Small intestine (tissue), 7 donors: ENCODE measurements at regions not wholly inside any gene's neighbourhood (a gene's known extent, or its start where the extent isn't known, plus 50 kb on each side); places are given as distances from the start of the nearest gene placed in this dataset.
"Not testable (repeated sequence)": the region's sequence is repeated elsewhere in the genome, so short reads cannot be mapped to it uniquely, and the experiment has no call there.

Experiments
- DNase-seq, 2 donors: peaks; one replicate each; pipeline versions ENCODE4 v3.0.0 to v3.0.0-alpha.2; 2013
- FAIRE-seq: peaks from 2 replicates; lab custom pipeline; 2012; peaks lifted over from hg19 to GRCh38; lab: Jason Lieb, UNC
- H3K27ac ChIP-seq, 3 donors: one replicate each; pipeline ENCODE4 v1.5.1; 2013; ENCODE audit warnings: low read length in 2 of 3, mild to moderate bottlenecking in 2 of 3, control low read depth in 1 of 3, inconsistent platforms in 1 of 3, low read depth in 1 of 3, moderate library complexity in 1 of 3
- H3K27me3 ChIP-seq, 3 donors: one replicate each; pipeline ENCODE4 v1.6.1; 2013; ENCODE audit warnings: low read length in 3 of 3, inconsistent platforms in 1 of 3; ENCODE audit not compliant: control insufficient read depth in 3 of 3, insufficient read depth in 3 of 3
- H3K36me3 ChIP-seq, 3 donors: one replicate each; pipeline ENCODE4 v1.6.1; 2013; ENCODE audit warnings: low read length in 3 of 3, inconsistent platforms in 1 of 3, low read depth in 1 of 3, mild to moderate bottlenecking in 1 of 3, moderate library complexity in 1 of 3; ENCODE audit not compliant: control insufficient read depth in 3 of 3, insufficient read depth in 2 of 3
- H3K4me1 ChIP-seq, 3 donors: one replicate each; pipeline ENCODE4 v1.6.1; 2013; ENCODE audit warnings: low read length in 2 of 3, inconsistent platforms in 1 of 3, low read depth in 1 of 3, mild to moderate bottlenecking in 1 of 3, moderate library complexity in 1 of 3; ENCODE audit not compliant: control insufficient read depth in 3 of 3, insufficient read depth in 2 of 3
- H3K4me3 ChIP-seq, 3 donors: one replicate each; pipeline ENCODE4 v1.5.1; 2013; ENCODE audit warnings: low read length in 3 of 3, control low read depth in 1 of 3, inconsistent platforms in 1 of 3, low read depth in 1 of 3, mild to moderate bottlenecking in 1 of 3, moderate library complexity in 1 of 3
- H3K9me3 ChIP-seq, 2 donors: one replicate each; pipeline ENCODE4 v1.6.1; 2013; ENCODE audit warnings: low read depth in 1 of 2, low read length in 1 of 2; ENCODE audit not compliant: control insufficient read depth in 2 of 2, insufficient read depth in 1 of 2
- WGBS, 3 donors: extraction: QIAGEN DNeasy Blood & Tissue Kit; methylation state at CpG; one replicate each; pipeline ENCODE4 v1.1.7; 2013; 5-methylcytosine and 5-hydroxymethylcytosine counted together
- donor health status: healthy with polysubstance abuse.
- donor health status: control.
- donor health status: control.
- donor health status: Bipolar disorder and iron deficiency.
- donor health status: healthy.

- H3K9me3 ChIP-seq, FAIRE-seq, H3K27me3 ChIP-seq, H3K27ac ChIP-seq, H3K4me3 ChIP-seq, H3K4me1 ChIP-seq, H3K36me3 ChIP-seq, DNase-seq: not testable (repeated sequence)
- WGBS, 3 donors, result 71 to 94% (median 91%) methylated on average over 2 of the region's 2 CpGs
These were observed 374.4 kb upstream of the FRG1 start for GRCh38 chr4:189566271-189566670.

- not testable (repeated sequence) for H3K4me3 ChIP-seq, H3K36me3 ChIP-seq, H3K9me3 ChIP-seq, H3K27ac ChIP-seq, H3K4me1 ChIP-seq, DNase-seq, FAIRE-seq, H3K27me3 ChIP-seq
- WGBS, 3 donors, result 64 to 69% (median 69%) methylated on average over 3 of the region's 3 CpGs
These were observed 373.8 kb upstream of the FRG1 start for GRCh38 chr4:189566900-189567299.

- not testable (repeated sequence) for H3K4me1 ChIP-seq, H3K27ac ChIP-seq, DNase-seq, FAIRE-seq, H3K4me3 ChIP-seq, H3K9me3 ChIP-seq, H3K36me3 ChIP-seq, H3K27me3 ChIP-seq
- 80 to 88% (median 85%) methylated on average over 3 of the region's 3 CpGs for WGBS, 3 donors
These were observed 361.0 kb upstream of the FRG1 start for GRCh38 chr4:189579645-189580044.

DNA sequence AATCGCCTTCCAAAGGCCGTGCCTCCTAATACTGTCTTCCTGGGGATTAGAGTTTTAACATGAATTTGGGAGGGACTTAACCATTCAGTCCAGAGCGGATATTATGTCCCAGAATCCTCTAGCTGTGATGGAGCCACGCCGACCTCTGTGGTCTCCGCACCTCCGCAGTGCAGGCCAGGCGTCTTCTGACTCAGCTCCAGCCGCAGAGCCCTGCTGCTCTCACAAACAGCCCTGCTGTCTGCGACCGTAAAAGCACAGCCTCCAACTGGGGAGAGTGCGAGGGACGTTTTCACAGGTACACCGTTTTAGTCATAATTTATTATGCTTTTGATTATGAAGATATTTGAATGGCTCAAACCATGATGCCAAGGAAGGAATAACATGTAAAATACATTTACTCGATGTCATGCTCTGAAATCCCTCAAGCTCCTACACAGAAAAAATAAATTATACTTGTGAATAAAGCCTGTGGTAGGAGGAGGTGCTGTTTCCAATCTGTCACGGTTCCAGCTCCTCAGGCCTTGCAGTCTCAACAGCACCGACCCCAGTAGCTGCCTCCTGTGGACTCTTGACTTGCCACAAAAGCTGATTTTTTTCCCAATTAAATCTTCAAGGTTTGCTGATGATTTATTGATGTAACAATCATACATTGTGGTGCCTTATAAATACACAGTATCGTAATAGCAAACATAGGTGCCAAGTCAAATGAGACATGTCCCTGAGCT lies 353.6 kb upstream of the FRG1 start:
- 81 to 85% (median 84%) methylated on average over 18 of the region's 18 CpGs for WGBS, 3 donors
- H3K4me3 ChIP-seq, H3K27me3 ChIP-seq, DNase-seq, H3K9me3 ChIP-seq, FAIRE-seq, H3K27ac ChIP-seq, H3K36me3 ChIP-seq, H3K4me1 ChIP-seq: not testable (repeated sequence)

DNA sequence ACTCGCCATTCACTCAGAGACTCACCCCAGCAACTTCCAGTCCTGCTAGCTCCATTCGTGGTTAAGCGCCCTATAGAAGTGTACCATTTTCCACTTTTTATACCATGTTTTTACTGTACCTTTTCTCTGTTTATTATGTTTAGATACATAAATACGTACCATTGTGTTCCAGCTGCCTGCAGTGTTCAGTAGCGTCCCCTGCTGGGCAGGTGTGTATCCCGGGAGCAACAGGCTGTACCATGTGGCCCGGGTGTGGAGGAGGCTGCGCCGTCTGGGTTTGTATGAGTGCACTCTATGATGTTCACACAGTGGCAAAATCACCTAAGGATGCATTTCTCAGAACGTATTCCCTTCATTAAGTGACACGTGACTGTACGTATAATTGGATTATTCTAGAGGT lies 351.5 kb upstream of the FRG1 start:
- FAIRE-seq, H3K4me1 ChIP-seq, H3K36me3 ChIP-seq, H3K27me3 ChIP-seq, H3K9me3 ChIP-seq, DNase-seq, H3K27ac ChIP-seq, H3K4me3 ChIP-seq: not testable (repeated sequence)
- WGBS, 3 donors, result 93 to 95% (median 95%) methylated on average over 12 of the region's 12 CpGs

GRCh38 chr4:189592890-189593289 lies 347.8 kb upstream of the FRG1 start:
- 70 to 78% (median 73%) methylated on average over 5 of the region's 5 CpGs for WGBS, 3 donors
- Histone ChIP-seq H3K4me1 (no peaks in the 10 kb centered on the region), H3K9me3 (peaks cover 0 to 3% of the 10 kb centered on the region in 2 donors), H3K27me3 (no peaks in the 10 kb centered on the region), H3K27ac (no peak overlapping the region), H3K36me3 (no peaks in the 10 kb centered on the region), H3K4me3 (no peak overlapping the region)
- no peak for FAIRE-seq
- DNase-seq, result no peak

DNA sequence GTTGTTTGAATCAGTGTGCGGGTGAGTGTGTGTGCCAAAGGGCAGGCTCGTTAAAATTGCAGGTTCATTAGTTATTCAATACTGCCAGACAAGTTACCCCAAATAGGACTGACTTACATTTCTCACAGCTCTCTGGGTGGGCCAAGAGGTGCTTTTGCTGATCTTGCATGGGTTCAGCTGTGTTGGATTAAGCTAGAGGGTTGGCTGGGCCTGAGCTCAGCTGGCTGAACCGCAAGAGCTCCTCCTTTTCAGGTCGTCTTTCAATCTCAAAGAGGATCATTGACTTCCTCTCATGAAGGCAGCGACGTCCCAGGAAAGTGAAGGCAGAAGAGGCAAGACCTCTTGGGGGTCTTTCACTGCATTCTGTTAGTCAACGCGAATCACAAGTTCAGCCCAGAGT lies 343.3 kb upstream of the FRG1 start:
- H3K4me1 ChIP-seq, result no peaks in the 10 kb centered on the region
- 82 to 88% (median 83%) methylated on average over 8 of the region's 8 CpGs for WGBS, 3 donors
- H3K4me3 ChIP-seq, result no peak overlapping the region
- H3K27ac ChIP-seq, result no peak overlapping the region
- H3K27me3 ChIP-seq, result no peaks in the 10 kb centered on the region
- FAIRE-seq (no peak), DNase-seq (no peak)
- no peaks in the 10 kb centered on the region for H3K36me3 ChIP-seq
- H3K9me3 ChIP-seq, result peaks cover 0 to 3% of the 10 kb centered on the region in 2 donors

GRCh38 chr4:189600264-189600663 lies 340.4 kb upstream of the FRG1 start:
- DNase-seq (no peak), FAIRE-seq (no peak)
- no peaks in the 10 kb centered on the region for H3K4me1 ChIP-seq
- H3K4me3 ChIP-seq, result no peak overlapping the region
- H3K27me3 ChIP-seq, result no peaks in the 10 kb centered on the region
- H3K9me3 ChIP-seq, result peaks cover 0 to 3% of the 10 kb centered on the region in 2 donors
- no peaks in the 10 kb centered on the region for H3K36me3 ChIP-seq
- WGBS, 3 donors, result 83 to 91% (median 84%) methylated on average over 6 of the region's 6 CpGs
- H3K27ac ChIP-seq, result no peak overlapping the region
